GM12872 (cell line): ENCODE measurements at regions not wholly inside any gene's neighbourhood (a gene's known extent, or its start where the extent isn't known, plus 50 kb on each side); places are given as distances from the start of the nearest gene placed in this dataset.

Source experiments
- TF ChIP-seq, protein P1 (sequence below): IDR thresholded peaks from 3 replicates; pipeline ENCODE4 v1.5.1; 2011; ENCODE audit warnings: low read depth, mild to moderate bottlenecking, low read length, moderate library complexity; ENCODE audit not compliant: insufficient read depth

DNA sequence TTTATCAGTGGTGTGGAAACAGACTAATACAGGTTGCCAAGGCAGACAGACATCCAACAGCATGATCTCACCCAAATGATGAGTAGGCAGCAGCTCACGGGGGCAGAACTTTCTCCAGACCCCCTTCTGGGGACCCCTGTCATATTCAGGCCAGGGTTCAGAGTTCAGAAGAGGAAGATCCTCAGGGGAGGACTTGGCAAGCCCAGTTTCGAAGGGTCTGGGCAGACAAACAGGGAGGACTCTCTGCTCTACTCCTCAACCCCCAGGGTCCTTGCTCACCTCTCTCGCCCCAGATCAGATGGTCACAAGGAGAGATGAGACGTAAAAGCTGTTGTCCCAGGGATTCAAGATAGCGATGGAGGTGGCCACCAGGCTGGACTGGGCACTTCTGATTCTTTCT, 215.1 kb upstream of the MVB12B start:
- TF ChIP-seq, protein P1, sequence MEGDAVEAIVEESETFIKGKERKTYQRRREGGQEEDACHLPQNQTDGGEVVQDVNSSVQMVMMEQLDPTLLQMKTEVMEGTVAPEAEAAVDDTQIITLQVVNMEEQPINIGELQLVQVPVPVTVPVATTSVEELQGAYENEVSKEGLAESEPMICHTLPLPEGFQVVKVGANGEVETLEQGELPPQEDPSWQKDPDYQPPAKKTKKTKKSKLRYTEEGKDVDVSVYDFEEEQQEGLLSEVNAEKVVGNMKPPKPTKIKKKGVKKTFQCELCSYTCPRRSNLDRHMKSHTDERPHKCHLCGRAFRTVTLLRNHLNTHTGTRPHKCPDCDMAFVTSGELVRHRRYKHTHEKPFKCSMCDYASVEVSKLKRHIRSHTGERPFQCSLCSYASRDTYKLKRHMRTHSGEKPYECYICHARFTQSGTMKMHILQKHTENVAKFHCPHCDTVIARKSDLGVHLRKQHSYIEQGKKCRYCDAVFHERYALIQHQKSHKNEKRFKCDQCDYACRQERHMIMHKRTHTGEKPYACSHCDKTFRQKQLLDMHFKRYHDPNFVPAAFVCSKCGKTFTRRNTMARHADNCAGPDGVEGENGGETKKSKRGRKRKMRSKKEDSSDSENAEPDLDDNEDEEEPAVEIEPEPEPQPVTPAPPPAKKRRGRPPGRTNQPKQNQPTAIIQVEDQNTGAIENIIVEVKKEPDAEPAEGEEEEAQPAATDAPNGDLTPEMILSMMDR: no peak

DNA sequence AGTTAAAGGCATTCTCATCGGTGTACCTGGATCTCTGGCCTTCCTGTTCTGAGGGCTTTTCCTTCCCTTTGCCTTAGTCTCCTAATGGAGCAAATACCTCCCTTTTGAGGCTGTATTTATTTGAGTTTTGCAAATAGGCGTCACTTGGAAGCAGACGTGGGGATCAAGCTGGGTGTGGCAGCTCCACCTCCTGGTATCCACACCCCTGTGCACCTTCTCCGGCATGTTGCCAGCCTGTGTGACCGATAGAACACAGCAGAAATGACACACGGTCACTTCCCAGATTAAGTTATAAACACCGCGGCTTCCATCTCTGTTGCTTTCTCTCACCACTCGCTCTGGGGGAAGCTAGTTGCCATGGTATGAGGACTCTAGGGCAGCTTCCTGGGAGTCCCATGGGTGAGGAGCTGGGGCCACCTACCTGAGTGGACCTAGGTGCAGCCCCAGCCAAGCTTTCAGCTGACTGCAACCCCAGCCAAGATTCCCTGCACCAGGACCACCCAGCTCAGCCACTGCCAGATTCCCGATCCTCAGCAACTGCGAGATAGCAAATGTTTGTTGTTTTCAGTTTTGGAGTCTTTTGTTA, 214.4 kb upstream of the MVB12B start:
- TF ChIP-seq, protein P1: no peak

DNA sequence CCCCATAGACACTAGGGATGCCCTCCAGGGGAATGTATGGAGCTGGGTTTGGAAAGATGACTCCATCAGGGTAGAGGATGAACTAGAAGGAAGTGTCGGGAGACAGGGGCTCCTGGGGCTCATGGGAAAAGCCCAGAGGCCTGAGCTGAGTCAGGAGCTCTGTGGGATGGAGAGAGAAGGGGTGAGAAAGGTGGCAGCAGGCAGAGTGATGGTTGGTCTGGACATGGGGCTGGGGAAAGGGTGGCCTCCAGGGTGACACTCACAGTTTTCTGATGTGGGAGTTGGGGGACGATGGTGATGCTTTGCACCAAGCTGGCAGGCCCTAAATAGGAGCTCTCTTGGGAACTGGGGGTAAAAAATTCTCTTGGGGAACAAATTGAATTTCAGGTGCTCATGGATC, 213.5 kb upstream of the MVB12B start:
- TF ChIP-seq, protein P1: no peak

GRCh38 chr9:126113756-126114408, 212.7 kb upstream of the MVB12B start:
- TF ChIP-seq, protein P1: no peak

GRCh38 chr9:126114409-126114760, 212.2 kb upstream of the MVB12B start:
- TF ChIP-seq, protein P1: no peak

GRCh38 chr9:126114850-126115460, 211.7 kb upstream of the MVB12B start:
- TF ChIP-seq, protein P1: no peak

DNA sequence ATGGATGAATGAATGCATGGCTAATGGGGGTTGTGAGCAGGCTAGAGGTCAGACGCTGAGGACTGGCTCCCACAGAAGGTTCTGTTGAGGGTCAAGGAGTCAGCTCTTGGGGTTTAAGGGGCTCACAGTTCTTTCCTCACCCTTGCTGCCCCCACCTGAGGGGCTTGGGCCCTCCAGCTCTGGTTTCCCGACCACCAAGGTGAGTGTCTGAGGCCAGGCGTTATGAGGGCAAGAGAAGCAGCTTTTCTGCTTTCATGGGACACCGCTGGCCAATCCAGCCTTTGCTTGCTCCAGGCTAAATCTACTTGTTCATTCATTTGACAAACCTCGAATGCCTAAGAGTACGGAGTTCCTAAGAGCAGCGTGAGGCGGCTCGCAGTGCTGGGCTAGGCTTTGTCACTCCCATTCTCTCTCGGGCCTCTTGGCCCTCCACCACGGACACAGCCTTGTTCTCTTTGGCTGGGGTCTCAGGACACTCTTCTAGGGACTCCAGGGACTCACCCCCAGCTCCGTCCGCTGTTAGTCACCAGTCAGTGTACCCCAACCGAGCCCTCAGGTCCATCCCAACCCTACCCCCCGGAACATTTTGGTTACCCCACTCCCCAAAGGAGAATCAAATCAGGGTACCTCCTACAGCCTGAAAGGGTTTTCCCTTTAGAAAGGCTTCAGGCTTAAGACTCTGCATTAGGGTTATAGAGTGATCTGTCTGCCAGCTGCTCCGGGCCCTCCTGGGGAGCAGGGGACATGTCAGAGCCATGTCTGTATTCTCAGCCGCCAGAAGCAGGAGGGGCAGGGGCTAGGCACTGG, 210.1 kb upstream of the MVB12B start:
- TF ChIP-seq, protein P1: no peak
